Type B pancreatic cell (in vitro differentiated cells): ENCODE measurements at regions not wholly inside any gene's neighbourhood (a gene's known extent, or its start where the extent isn't known, plus 50 kb on each side); places are given as distances from the start of the nearest gene placed in this dataset.

Experiments
- DNase-seq: peaks from one replicate; pipeline ENCODE4 v3.0.0; 2021; ENCODE audit warnings: mixed read lengths; ENCODE audit not compliant: unreplicated experiment; ENCODE audit errors: extremely low spot score
- H3K27ac Mint-ChIP-seq: 2 replicates; pipeline ENCODE4 v1.8.0; 2021; ENCODE audit warnings: mild to moderate bottlenecking, mixed read lengths
- H3K27me3 Mint-ChIP-seq: 2 replicates; pipeline ENCODE4 v1.8.0; 2021; ENCODE audit warnings: mixed read lengths
- H3K36me3 Mint-ChIP-seq: 2 replicates; pipeline ENCODE4 v1.8.0; 2021; ENCODE audit warnings: mixed read lengths
- H3K4me1 Mint-ChIP-seq: one replicate; pipeline ENCODE4 v1.8.0; 2021; ENCODE audit warnings: mixed read lengths; ENCODE audit not compliant: unreplicated experiment
- H3K4me3 Mint-ChIP-seq: 2 replicates; pipeline ENCODE4 v1.8.0; 2021; ENCODE audit warnings: mild to moderate bottlenecking, mixed read lengths
- H3K9me3 Mint-ChIP-seq: 2 replicates; pipeline ENCODE4 v1.8.0; 2021; ENCODE audit warnings: mixed read lengths
- TF ChIP-seq, protein P1 (sequence below): fragments of 200-600 bp; sonication (generic); conservative IDR thresholded peaks from 2 replicates; pipeline ENCODE4 v1.5.0; 2021; ENCODE audit warnings: antibody characterized with exemption, mild to moderate bottlenecking

GRCh38 chr17:52212851-52213250 lies 54.3 kb upstream of the CA10 start:
- TF ChIP-seq, protein P1, sequence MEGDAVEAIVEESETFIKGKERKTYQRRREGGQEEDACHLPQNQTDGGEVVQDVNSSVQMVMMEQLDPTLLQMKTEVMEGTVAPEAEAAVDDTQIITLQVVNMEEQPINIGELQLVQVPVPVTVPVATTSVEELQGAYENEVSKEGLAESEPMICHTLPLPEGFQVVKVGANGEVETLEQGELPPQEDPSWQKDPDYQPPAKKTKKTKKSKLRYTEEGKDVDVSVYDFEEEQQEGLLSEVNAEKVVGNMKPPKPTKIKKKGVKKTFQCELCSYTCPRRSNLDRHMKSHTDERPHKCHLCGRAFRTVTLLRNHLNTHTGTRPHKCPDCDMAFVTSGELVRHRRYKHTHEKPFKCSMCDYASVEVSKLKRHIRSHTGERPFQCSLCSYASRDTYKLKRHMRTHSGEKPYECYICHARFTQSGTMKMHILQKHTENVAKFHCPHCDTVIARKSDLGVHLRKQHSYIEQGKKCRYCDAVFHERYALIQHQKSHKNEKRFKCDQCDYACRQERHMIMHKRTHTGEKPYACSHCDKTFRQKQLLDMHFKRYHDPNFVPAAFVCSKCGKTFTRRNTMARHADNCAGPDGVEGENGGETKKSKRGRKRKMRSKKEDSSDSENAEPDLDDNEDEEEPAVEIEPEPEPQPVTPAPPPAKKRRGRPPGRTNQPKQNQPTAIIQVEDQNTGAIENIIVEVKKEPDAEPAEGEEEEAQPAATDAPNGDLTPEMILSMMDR: no peak
- no peak for DNase-seq
- no peak overlapping the region for H3K27ac Mint-ChIP-seq
- no peaks in the 10 kb centered on the region for H3K36me3 Mint-ChIP-seq
- H3K4me3 Mint-ChIP-seq: no peak overlapping the region
- no peaks in the 10 kb centered on the region for H3K4me1 Mint-ChIP-seq
- peaks cover 3% of the 10 kb centered on the region for H3K27me3 Mint-ChIP-seq
- no peaks in the 10 kb centered on the region for H3K9me3 Mint-ChIP-seq

DNA sequence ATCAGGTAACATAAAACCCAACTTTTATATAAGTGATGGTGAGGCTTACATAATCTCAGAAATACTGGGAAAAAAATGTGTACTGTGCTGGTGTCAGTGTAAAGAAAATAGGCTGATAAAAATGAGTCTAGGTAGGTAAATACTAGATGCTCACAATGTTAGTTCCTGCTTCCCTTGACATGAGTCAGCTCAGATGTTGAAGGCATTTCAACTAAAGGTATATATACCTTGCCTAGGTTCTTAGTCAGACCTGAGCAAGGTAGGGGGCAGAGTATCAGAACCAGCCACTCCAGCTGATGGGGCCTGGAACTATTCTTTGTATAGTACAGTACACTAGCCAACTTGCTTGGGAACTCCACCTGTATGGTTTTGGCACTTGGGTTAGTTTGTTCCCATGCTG lies 51.0 kb upstream of the CA10 start:
- no peaks in the 10 kb centered on the region for H3K9me3 Mint-ChIP-seq
- TF ChIP-seq, protein P1: no peak
- no peak overlapping the region for H3K27ac Mint-ChIP-seq

More for the DNA sequence above, 51.0 kb upstream of the CA10 start:
- Mint-ChIP-seq H3K4me1 (no peaks in the 10 kb centered on the region), H3K36me3 (no peaks in the 10 kb centered on the region), H3K27me3 (peaks cover 7% of the 10 kb centered on the region), H3K4me3 (no peak overlapping the region)
- DNase-seq: no peak
